BJ (cell line): ENCODE measurements at regions not wholly inside any gene's neighbourhood (a gene's known extent, or its start where the extent isn't known, plus 50 kb on each side); places are given as distances from the start of the nearest gene placed in this dataset.

Source experiments
- CTCF ChIA-PET: fragments of 350-600 bp; formaldehyde crosslinking; extraction: SDS; loops from one replicate; lab custom pipeline; 2021; ENCODE audit warnings: antibody characterized with exemption, inconsistent platforms; lab: Yijun Ruan, JAX
- POLR2A ChIA-PET: fragments of 300-600 bp; sonication (Branson Sonifier 250); formaldehyde crosslinking; extraction: SDS; loops from one replicate; lab custom pipeline; 2021; ENCODE audit warnings: antibody characterized with exemption; lab: Charles Lee
- DNase-seq: peaks from one replicate; pipeline ENCODE4 v3.0.0-alpha.2; 2011; ENCODE audit warnings: low read depth
- H3K27me3 ChIP-seq: 2 replicates; pipeline ENCODE4 v1.6.0; 2011; ENCODE audit warnings: low read length; ENCODE audit not compliant: control insufficient read depth, insufficient read depth
- H3K36me3 ChIP-seq: 2 replicates; pipeline ENCODE4 v1.5.1; 2011; ENCODE audit warnings: low read length; ENCODE audit not compliant: control insufficient read depth, insufficient read depth
- H3K4me3 ChIP-seq: 2 replicates; pipeline ENCODE4 v1.5.1; 2011; ENCODE audit warnings: low read depth, mild to moderate bottlenecking, control low read depth, low read length
- CTCF ChIP-seq: IDR thresholded peaks from 2 replicates; pipeline ENCODE4 v1.5.1; 2011; ENCODE audit warnings: low read depth, mild to moderate bottlenecking, control low read depth, inconsistent platforms, low read length, moderate library complexity; ENCODE audit not compliant: insufficient read depth

DNA sequence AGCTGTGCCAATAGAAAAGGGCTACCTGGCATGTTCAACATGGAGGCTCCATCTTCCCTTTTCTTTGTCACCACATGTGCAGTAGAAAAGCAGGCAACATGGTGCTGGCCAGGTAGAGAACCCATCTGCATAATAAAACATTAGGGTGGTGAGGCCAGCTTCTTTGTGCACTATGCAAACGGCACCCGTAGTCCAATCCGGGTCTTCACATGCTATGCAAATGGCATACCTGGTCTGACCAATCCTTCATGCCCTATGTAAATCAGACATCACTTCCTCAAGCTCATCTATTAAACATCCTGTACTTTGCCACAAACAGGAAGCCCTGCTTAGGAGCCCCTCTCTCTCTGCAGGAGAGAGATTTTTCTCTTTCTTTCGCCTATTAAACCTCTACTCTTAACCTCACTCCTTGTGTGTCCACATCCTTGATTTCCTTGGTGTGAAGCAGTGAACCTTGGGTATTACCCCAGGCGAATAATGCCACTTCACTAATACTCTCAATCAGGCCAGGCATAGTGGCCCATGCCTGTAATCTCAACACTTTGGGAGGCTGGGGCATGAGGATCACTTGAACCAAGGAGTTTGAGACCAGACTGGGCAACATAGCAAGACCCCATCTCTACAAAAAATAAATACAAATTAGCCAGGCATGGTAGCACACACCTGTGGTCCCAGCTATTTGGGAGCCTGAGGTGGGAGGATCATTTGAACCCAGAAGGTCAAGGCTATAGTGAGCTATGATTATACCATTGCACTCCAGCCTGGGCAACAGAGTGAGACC is 111.3 kb upstream of the MRI1 start:
- ChIA-PET POLR2A (no interaction called here), CTCF (interaction anchor here (0.6 to 1.1 kb wide), 2 partner anchors 15 to 679 kb away, joined by 3 read pairs; no protein-coding TSS in a partner anchor)
- no peak for DNase-seq
- no peaks in the 10 kb centered on the region for H3K36me3 ChIP-seq
- H3K27me3 ChIP-seq: no peaks in the 10 kb centered on the region
- TF ChIP-seq CTCF: no peak
- H3K4me3 ChIP-seq: no peak overlapping the region

DNA sequence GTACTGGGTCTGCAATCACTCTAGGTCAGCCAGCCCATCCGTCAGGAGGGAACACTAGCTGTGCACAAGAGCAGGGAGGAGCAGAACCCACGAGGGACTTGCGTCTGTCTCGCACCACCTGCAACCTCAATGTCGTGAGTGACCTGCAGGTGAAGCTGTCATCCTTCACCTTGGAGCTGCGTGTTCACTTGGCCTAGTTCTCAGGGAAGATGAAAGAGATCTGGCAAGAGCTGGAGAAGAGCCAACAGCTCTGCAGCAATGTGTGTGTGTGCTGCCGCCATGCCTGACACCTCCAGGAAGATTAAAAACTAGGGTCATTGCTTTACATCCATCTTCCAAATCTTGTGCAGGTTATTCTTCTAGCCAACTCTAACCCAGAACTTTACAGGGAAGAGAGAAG is 117.6 kb upstream of the MRI1 start:
- ChIA-PET CTCF (interaction anchor here (1.0 kb wide), 1 partner anchor 10 kb away, joined by 3 read pairs; no protein-coding TSS in a partner anchor), POLR2A (interaction anchor here (0.6 kb wide), 1 partner anchor 640 kb away, joined by 3 read pairs; no protein-coding TSS in a partner anchor)

GRCh38 chr19:13644645-13645044 is 119.7 kb upstream of the MRI1 start:
- no peak for TF ChIP-seq CTCF
- CTCF ChIA-PET: no interaction called here

More for the DNA sequence above, 117.6 kb upstream of the MRI1 start:
- TF ChIP-seq CTCF: no peak
- Histone ChIP-seq H3K36me3 (no peaks in the 10 kb centered on the region), H3K27me3 (no peaks in the 10 kb centered on the region), H3K4me3 (no peak overlapping the region)
- DNase-seq: no peak

DNA sequence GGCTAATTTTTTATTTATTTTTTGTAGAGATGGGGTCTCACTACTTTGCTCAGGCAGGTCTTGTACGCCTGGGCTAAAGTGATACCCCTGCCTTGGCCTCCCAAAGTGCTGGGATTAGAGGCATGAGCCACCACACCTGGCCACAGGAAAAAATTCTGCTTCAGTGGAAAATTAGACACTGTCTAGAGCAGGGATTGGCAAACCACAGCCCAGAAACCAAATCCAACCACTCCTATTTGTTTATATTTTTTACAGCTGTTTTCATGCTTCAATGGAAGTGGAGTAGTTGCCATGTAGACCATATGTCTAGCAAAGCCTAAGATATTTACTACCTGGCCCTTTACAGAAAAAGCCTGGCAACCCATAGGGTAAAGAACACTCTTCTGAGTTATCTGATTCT is 123.7 kb upstream of the MRI1 start:
- POLR2A ChIA-PET: no interaction called here

More at GRCh38 chr19:13644645-13645044, 119.7 kb upstream of the MRI1 start:
- Histone ChIP-seq H3K4me3 (no peak overlapping the region), H3K27me3 (no peaks in the 10 kb centered on the region), H3K36me3 (no peaks in the 10 kb centered on the region)
- POLR2A ChIA-PET: no interaction called here
- no peak for DNase-seq

More for the DNA sequence above, 123.7 kb upstream of the MRI1 start:
- Histone ChIP-seq H3K4me3 (no peak overlapping the region), H3K27me3 (no peaks in the 10 kb centered on the region), H3K36me3 (no peaks in the 10 kb centered on the region)
- CTCF ChIA-PET: interaction anchor here (0.6 kb wide), 1 partner anchor 80 kb away, joined by 4 read pairs; no protein-coding TSS in a partner anchor
- TF ChIP-seq CTCF: no peak
- no peak for DNase-seq
